Activated CD8-positive, alpha-beta T cell treated with anti-CD3 and anti-CD28 coated beads for 36 hours (primary cell): ENCODE measurements at regions not wholly inside any gene's neighbourhood (a gene's known extent, or its start where the extent isn't known, plus 50 kb on each side); places are given as distances from the start of the nearest gene placed in this dataset.
"Not testable (repeated sequence)": the region's sequence is repeated elsewhere in the genome, so short reads cannot be mapped to it uniquely, and the experiment has no call there.

Experiments
- ATAC-seq: fragments of 200-7000 bp; cut with Tn5 transposase; one replicate; pipeline ENCODE4 v1.10.0; 2021; ENCODE audit warnings: mild to moderate bottlenecking, moderate library complexity
- CTCF ChIA-PET: fragments of 350-600 bp; sonication (Branson Sonifier 250); formaldehyde crosslinking; loops from one replicate; lab custom pipeline; 2021; ENCODE audit warnings: antibody characterized with exemption; lab: Charles Lee
- POLR2A ChIA-PET: fragments of 350-600 bp; sonication (Branson Sonifier 250); formaldehyde crosslinking; loops from one replicate; lab custom pipeline; 2021; ENCODE audit warnings: antibody characterized with exemption; lab: Charles Lee
- DNase-seq: peaks from one replicate; pipeline ENCODE4 v3.0.0-alpha.2; 2020
- H3K27ac Mint-ChIP-seq: one replicate; pipeline ENCODE4 v1.8.0; 2021; ENCODE audit warnings: mild to moderate bottlenecking, mixed read lengths
- H3K27me3 Mint-ChIP-seq: one replicate; pipeline ENCODE4 v1.8.0; 2021; ENCODE audit warnings: mixed read lengths
- H3K36me3 Mint-ChIP-seq: one replicate; pipeline ENCODE4 v1.8.0; 2021; ENCODE audit warnings: low read depth, mixed read lengths
- H3K4me1 Mint-ChIP-seq: one replicate; pipeline ENCODE4 v1.8.0; 2021; ENCODE audit warnings: low read depth, mixed read lengths
- H3K4me3 Mint-ChIP-seq: one replicate; pipeline ENCODE4 v1.8.0; 2021; ENCODE audit warnings: mild to moderate bottlenecking, moderate library complexity, mixed read lengths
- H3K9me3 Mint-ChIP-seq: one replicate; pipeline ENCODE4 v1.8.0; 2021; ENCODE audit warnings: mixed read lengths
- CTCF ChIP-seq: fragments of 200-600 bp; IDR thresholded peaks from one replicate; pipeline ENCODE4 v1.8.0; 2022; ENCODE audit warnings: antibody characterized with exemption, mild to moderate bottlenecking
- intact Hi-C: fragments of 100-400 bp; cut with micrococcal nuclease; formaldehyde crosslinking; loops from one replicate; pipeline ENCODE4 v1.10.0; 2022

- ATAC-seq, H3K4me3 Mint-ChIP-seq, H3K27me3 Mint-ChIP-seq, CTCF ChIA-PET, H3K4me1 Mint-ChIP-seq, H3K9me3 Mint-ChIP-seq, H3K36me3 Mint-ChIP-seq, POLR2A ChIA-PET, intact Hi-C loops, H3K27ac Mint-ChIP-seq, DNase-seq: not testable (repeated sequence)
These were observed 108.4 kb upstream of the METTL14 start for GRCh38 chr4:118576709-118577219.

- Mint-ChIP-seq H3K27ac (no peak overlapping the region), H3K4me3 (no peak overlapping the region)
- CTCF ChIA-PET = no interaction called here
These were observed 100.2 kb upstream of the METTL14 start for GRCh38 chr4:118585015-118585414.

GRCh38 chr4:118586357-118586790 is 98.8 kb upstream of the METTL14 start:
- peaks cover 11% of the 10 kb centered on the region for H3K27me3 Mint-ChIP-seq
- intact Hi-C loops = no loop called here
- TF ChIP-seq CTCF = no peak
- CTCF ChIA-PET = no interaction called here
- no peaks in the 10 kb centered on the region for H3K36me3 Mint-ChIP-seq
- H3K4me1 Mint-ChIP-seq = peaks cover 8% of the 10 kb centered on the region
- H3K27ac Mint-ChIP-seq = no peak overlapping the region
- no peaks in the 10 kb centered on the region for H3K9me3 Mint-ChIP-seq
- no peak overlapping the region for H3K4me3 Mint-ChIP-seq
- ATAC-seq (no peak), DNase-seq (no peak)
- POLR2A ChIA-PET = no interaction called here

More at GRCh38 chr4:118585015-118585414, 100.2 kb upstream of the METTL14 start:
- Mint-ChIP-seq H3K27me3 (peaks cover 11% of the 10 kb centered on the region), H3K4me1 (no peaks in the 10 kb centered on the region), H3K36me3 (no peaks in the 10 kb centered on the region), H3K9me3 (no peaks in the 10 kb centered on the region)
- DNase-seq (no peak), ATAC-seq (no peak)
- POLR2A ChIA-PET = no interaction called here
- intact Hi-C loops = no loop called here
- no peak for TF ChIP-seq CTCF

GRCh38 chr4:118587116-118587831 is 97.9 kb upstream of the METTL14 start:
- ChIA-PET CTCF (no interaction called here), POLR2A (no interaction called here)
- ATAC-seq (no peak), DNase-seq (no peak)
- H3K27ac Mint-ChIP-seq = no peak overlapping the region
- H3K4me1 Mint-ChIP-seq = peaks cover 12% of the 10 kb centered on the region
- no peak overlapping the region for H3K4me3 Mint-ChIP-seq
- H3K36me3 Mint-ChIP-seq = peaks cover 4% of the 10 kb centered on the region
- TF ChIP-seq CTCF = no peak
- H3K9me3 Mint-ChIP-seq = no peaks in the 10 kb centered on the region
- peaks cover 13% of the 10 kb centered on the region for H3K27me3 Mint-ChIP-seq
- intact Hi-C loops = no loop called here

- H3K4me3 Mint-ChIP-seq = no peak overlapping the region
- no peaks in the 10 kb centered on the region for H3K9me3 Mint-ChIP-seq
- no peak overlapping the region for H3K27ac Mint-ChIP-seq
- CTCF ChIA-PET = no interaction called here
- peaks cover 12% of the 10 kb centered on the region for H3K4me1 Mint-ChIP-seq
- ATAC-seq (no peak), DNase-seq (no peak)
- peaks cover 4% of the 10 kb centered on the region for H3K36me3 Mint-ChIP-seq
- no peak for TF ChIP-seq CTCF
- intact Hi-C loops = no loop called here
- peaks cover 13% of the 10 kb centered on the region for H3K27me3 Mint-ChIP-seq
- POLR2A ChIA-PET = no interaction called here
These were observed 97.2 kb upstream of the METTL14 start for GRCh38 chr4:118587946-118588345.
